Neuronal stem cell (in vitro differentiated cells): ENCODE measurements at regions not wholly inside any gene's neighbourhood (a gene's known extent, or its start where the extent isn't known, plus 50 kb on each side); places are given as distances from the start of the nearest gene placed in this dataset.

Experiments used
- DNase-seq: peaks from one replicate; pipeline ENCODE4 v3.0.0-alpha.2; 2013; ENCODE audit warnings: low spot score
- H2AFZ ChIP-seq: one replicate; pipeline ENCODE4 v1.6.1; 2013; ENCODE audit warnings: mild to moderate bottlenecking, low read length, inconsistent platforms
- H2AK5ac ChIP-seq: 2 replicates; pipeline ENCODE4 v1.6.1; 2013; ENCODE audit warnings: low read depth, mild to moderate bottlenecking, inconsistent platforms, low read length, moderate library complexity, mixed read lengths
- H2BK120ac ChIP-seq: 2 replicates; pipeline ENCODE4 v1.6.1; 2013; ENCODE audit warnings: low read depth, mild to moderate bottlenecking, inconsistent platforms, low read length, moderate library complexity, mixed read lengths
- H2BK12ac ChIP-seq: one replicate; pipeline ENCODE4 v1.6.1; 2013; ENCODE audit warnings: low read length, inconsistent platforms
- H2BK15ac ChIP-seq: 2 replicates; pipeline ENCODE4 v1.6.1; 2013; ENCODE audit warnings: mild to moderate bottlenecking, low read length, inconsistent platforms, mixed read lengths
- H2BK5ac ChIP-seq: one replicate; pipeline ENCODE4 v1.6.1; 2013; ENCODE audit warnings: inconsistent platforms, mild to moderate bottlenecking, low read length, moderate library complexity
- H3K14ac ChIP-seq: one replicate; pipeline ENCODE4 v1.6.1; 2013; ENCODE audit warnings: low read length, inconsistent platforms
- H3K18ac ChIP-seq: 2 replicates; pipeline ENCODE4 v1.6.1; 2013; ENCODE audit warnings: low read length, inconsistent platforms
- H3K23ac ChIP-seq: 2 replicates; pipeline ENCODE4 v1.6.1; 2013; ENCODE audit warnings: low read depth, mild to moderate bottlenecking, mixed read lengths, low read length, inconsistent platforms; ENCODE audit not compliant: poor library complexity
- H3K27ac ChIP-seq: replicated peaks from 3 replicates; pipeline ENCODE4 v1.5.1; 2013; ENCODE audit warnings: low read length, inconsistent platforms
- H3K27me3 ChIP-seq, 3 experiments: 2 replicates each; pipeline ENCODE4 v1.6.1; 2013; ENCODE audit warnings: low read length in 3 of 3, mild to moderate bottlenecking in 2 of 3, inconsistent platforms in 1 of 3, low read depth in 1 of 3, mixed read lengths in 1 of 3, moderate library complexity in 1 of 3; ENCODE audit not compliant: control insufficient read depth in 3 of 3, insufficient read depth in 3 of 3
- H3K36me3 ChIP-seq, 2 donors: replicated peaks in 1 of 2; 2 replicates each; pipeline ENCODE4 v1.6.1; 2013; ENCODE audit warnings: low read length in 2 of 2; ENCODE audit not compliant: control insufficient read depth in 2 of 2, insufficient read depth in 2 of 2
- H3K4ac ChIP-seq: 2 replicates; pipeline ENCODE4 v1.6.1; 2013; ENCODE audit warnings: inconsistent platforms, mild to moderate bottlenecking, low read length, moderate library complexity
- H3K4me1 ChIP-seq, 2 donors: 1 replicate in 1 of 2; 2 replicates in 1 of 2; pipeline ENCODE4 v1.6.1; 2013; ENCODE audit warnings: low read length in 2 of 2, low read depth in 1 of 2; ENCODE audit not compliant: control insufficient read depth in 2 of 2, insufficient read depth in 1 of 2
- H3K4me2 ChIP-seq: one replicate; pipeline ENCODE4 v1.6.1; 2013; ENCODE audit warnings: mild to moderate bottlenecking, low read length, inconsistent platforms; ENCODE audit not compliant: insufficient read depth, poor library complexity, severe bottlenecking
- H3K4me3 ChIP-seq, 2 donors: 2 replicates each; pipeline ENCODE4 v1.5.1; 2013; ENCODE audit warnings: low read length in 2 of 2, mild to moderate bottlenecking in 2 of 2, inconsistent platforms in 1 of 2, moderate library complexity in 1 of 2
- H3K79me1 ChIP-seq: one replicate; pipeline ENCODE4 v1.6.1; 2013; ENCODE audit warnings: low read depth, mild to moderate bottlenecking, inconsistent platforms, low read length, moderate library complexity
- H3K9ac ChIP-seq: one replicate; pipeline ENCODE4 v1.6.1; 2013; ENCODE audit warnings: mild to moderate bottlenecking, low read depth, low read length, inconsistent platforms; ENCODE audit not compliant: poor library complexity
- H3K9me3 ChIP-seq, 2 donors: replicated peaks in 1 of 2; 2 replicates each; pipeline versions ENCODE3 to v1.6.1; 2013; ENCODE audit warnings: low read length in 2 of 2, mild to moderate bottlenecking in 2 of 2, inconsistent platforms in 1 of 2, low read depth in 1 of 2, mixed read lengths in 1 of 2, moderate library complexity in 1 of 2; ENCODE audit not compliant: control insufficient read depth in 2 of 2, insufficient read depth in 1 of 2
- H4K8ac ChIP-seq: one replicate; pipeline ENCODE4 v1.6.1; 2013; ENCODE audit warnings: low read depth, mild to moderate bottlenecking, inconsistent platforms, low read length, moderate library complexity
- H4K91ac ChIP-seq: one replicate; pipeline ENCODE4 v1.6.1; 2013; ENCODE audit warnings: low read length, low read depth, mild to moderate bottlenecking, inconsistent platforms; ENCODE audit not compliant: poor library complexity
- WGBS, 2 donors: extraction: QIAGEN DNeasy Blood & Tissue Kit; methylation state at CpG; one replicate each; pipeline ENCODE4 v1.1.7; 2013; ENCODE audit warnings: missing lambda C conversion rate in 2 of 2, mixed read lengths in 1 of 2; ENCODE audit not compliant: insufficient read length in 2 of 2, insufficient replicate concordance in 1 of 2; ENCODE audit errors: extremely low coverage in 2 of 2; 5-methylcytosine and 5-hydroxymethylcytosine counted together

DNA sequence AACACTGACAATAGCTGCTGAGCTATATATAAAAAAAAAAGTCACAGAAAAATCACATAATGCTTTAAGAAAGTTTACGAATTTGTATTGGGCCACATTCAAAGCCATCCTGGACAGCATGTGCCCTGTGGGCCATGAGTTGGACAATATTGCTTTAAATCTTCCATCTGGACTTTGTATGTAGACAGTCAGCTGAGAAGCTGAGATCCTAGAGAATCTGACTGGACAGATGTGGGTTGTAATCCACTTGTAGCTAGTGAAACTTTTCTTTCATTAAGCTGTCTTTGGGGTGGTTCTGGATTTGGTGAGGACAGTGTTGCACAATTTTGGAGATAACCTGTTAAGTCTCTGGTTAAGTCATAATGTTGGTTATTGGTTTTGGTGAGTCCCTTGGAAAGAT, 824.5 kb downstream of the CCSER2 start:
- Histone ChIP-seq H2BK12ac (no peak overlapping the region), H4K91ac (no peak overlapping the region), H3K4me3 (no peak overlapping the region), H3K14ac (no peak overlapping the region), H3K18ac (no peak overlapping the region), H3K9me3 (peaks cover 0 to 2% of the 10 kb centered on the region in 2 donors), H3K4ac (no peak overlapping the region), H2AFZ (peak overlapping the region; percentile 15), H2AK5ac (no peak overlapping the region), H3K4me1 (peaks cover 11 to 23% of the 10 kb centered on the region in 2 donors), H4K8ac (no peak overlapping the region), H3K79me1 (no peaks in the 10 kb centered on the region), H3K27me3 (no peaks in the 10 kb centered on the region), H2BK15ac (no peak overlapping the region), H3K27ac (no peak overlapping the region), H3K9ac (no peak overlapping the region), H2BK5ac (no peak overlapping the region), H3K4me2 (no peak overlapping the region), H2BK120ac (no peak overlapping the region), H3K36me3 (no peaks in the 10 kb centered on the region), H3K23ac (no peak overlapping the region)
- WGBS, 2 donors = no CpG with 5 or more reads among the region's 1 CpG
- no peak for DNase-seq

DNA sequence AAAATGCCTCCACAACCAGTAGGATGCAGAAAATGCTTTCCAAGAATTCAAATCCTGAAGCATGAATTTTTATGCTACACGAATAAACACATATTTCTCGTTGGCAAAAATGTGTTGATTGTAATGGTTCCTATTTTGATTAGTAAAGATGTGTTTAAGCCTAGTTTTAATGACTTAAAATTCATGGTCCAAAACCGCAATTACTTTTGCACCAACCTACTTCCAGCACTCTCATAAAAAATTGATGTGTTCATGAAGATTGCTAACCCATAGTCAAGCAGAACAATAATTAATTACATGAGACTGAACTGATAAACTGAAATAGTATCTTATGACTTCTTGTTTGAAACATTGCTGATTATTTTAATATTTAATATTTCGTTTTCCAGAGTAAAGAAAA, 828.8 kb downstream of the CCSER2 start:
- WGBS, 2 donors = no CpG with 5 or more reads among the region's 4 CpGs
- no peak overlapping the region for H2AK5ac ChIP-seq
- no peak overlapping the region for H4K91ac ChIP-seq
- DNase-seq = no peak
- no peak overlapping the region for H3K4ac ChIP-seq
- H3K27ac ChIP-seq = no peak overlapping the region
- no peak overlapping the region for H3K18ac ChIP-seq
- no peak overlapping the region for H2AFZ ChIP-seq
- H3K4me1 ChIP-seq = peaks cover 6 to 8% of the 10 kb centered on the region in 2 donors
- no peak overlapping the region for H3K23ac ChIP-seq
- no peaks in the 10 kb centered on the region for H3K36me3 ChIP-seq
- no peak overlapping the region for H3K14ac ChIP-seq
- H4K8ac ChIP-seq = no peak overlapping the region
- no peak overlapping the region for H2BK12ac ChIP-seq
- no peaks in the 10 kb centered on the region for H3K27me3 ChIP-seq
- no peak overlapping the region for H2BK15ac ChIP-seq
- peaks cover 0 to 2% of the 10 kb centered on the region in 2 donors for H3K9me3 ChIP-seq
- no peak overlapping the region for H2BK120ac ChIP-seq
- no peak overlapping the region for H3K4me3 ChIP-seq
- H3K9ac ChIP-seq = no peak overlapping the region
- no peak overlapping the region for H2BK5ac ChIP-seq
- H3K79me1 ChIP-seq = no peaks in the 10 kb centered on the region
- no peak overlapping the region for H3K4me2 ChIP-seq

DNA sequence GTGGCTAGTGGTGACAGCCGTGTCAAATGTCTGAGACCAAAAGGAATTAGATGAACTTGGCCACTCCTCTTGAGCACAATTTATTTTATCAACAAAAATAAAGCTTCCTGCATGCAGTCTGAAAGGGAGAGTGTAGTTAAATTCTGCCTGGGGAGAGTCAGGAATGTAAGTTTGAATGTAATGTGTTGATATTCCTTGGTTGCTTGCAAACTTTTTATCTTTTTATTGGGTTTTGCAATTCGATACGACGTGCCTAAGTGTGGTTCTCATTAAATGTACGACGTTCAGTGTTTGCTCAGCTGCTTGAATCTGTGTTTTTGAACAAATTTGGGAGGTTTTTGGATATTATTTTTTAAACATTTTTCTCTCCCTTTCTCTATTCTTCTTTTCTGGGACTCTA, 839.9 kb downstream of the CCSER2 start:
- Histone ChIP-seq H3K4ac (no peak overlapping the region), H2BK12ac (no peak overlapping the region), H4K8ac (no peak overlapping the region), H3K9ac (no peak overlapping the region), H3K4me3 (no peak overlapping the region), H2AK5ac (no peak overlapping the region), H3K4me1 (peaks cover 0 to 1% of the 10 kb centered on the region in 2 donors), H2BK15ac (no peak overlapping the region), H3K14ac (no peak overlapping the region), H3K27ac (no peak overlapping the region), H3K36me3 (no peaks in the 10 kb centered on the region), H3K79me1 (no peaks in the 10 kb centered on the region), H3K23ac (no peak overlapping the region), H3K9me3 (no peaks in the 10 kb centered on the region), H2BK120ac (no peak overlapping the region), H3K27me3 (no peaks in the 10 kb centered on the region), H2AFZ (no peak overlapping the region), H4K91ac (no peak overlapping the region), H2BK5ac (no peak overlapping the region), H3K18ac (no peak overlapping the region), H3K4me2 (no peak overlapping the region)
- no CpG with 5 or more reads among the region's 6 CpGs for WGBS, 2 donors
- DNase-seq = no peak

DNA sequence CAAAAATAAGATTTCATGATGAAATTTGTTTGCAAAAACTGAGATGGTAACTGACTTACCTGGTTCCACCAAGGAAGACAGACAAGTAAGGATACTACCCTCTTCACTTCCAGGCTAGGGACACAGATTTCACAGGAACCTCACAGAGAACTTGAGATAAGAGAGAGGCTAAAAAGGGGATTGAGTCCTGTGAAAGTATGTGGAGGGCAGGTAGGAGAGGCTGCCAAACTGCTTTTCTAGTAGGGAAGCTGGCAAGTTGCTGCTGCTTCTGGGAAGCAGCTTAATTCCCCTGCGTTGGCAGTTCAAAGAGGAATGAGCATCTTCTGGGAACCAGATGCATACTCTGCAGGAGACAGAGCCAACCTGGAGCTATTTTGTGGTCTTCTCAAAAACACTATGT, 841.6 kb downstream of the CCSER2 start:
- H3K23ac ChIP-seq = no peak overlapping the region
- H3K4me2 ChIP-seq = no peak overlapping the region
- no peak overlapping the region for H2BK120ac ChIP-seq
- no peak overlapping the region for H3K14ac ChIP-seq
- no peak overlapping the region for H3K9ac ChIP-seq
- H3K36me3 ChIP-seq = no peaks in the 10 kb centered on the region
- H3K27me3 ChIP-seq = no peaks in the 10 kb centered on the region
- no peak overlapping the region for H2BK15ac ChIP-seq
- no peak overlapping the region for H2BK12ac ChIP-seq
- no peak overlapping the region for H2AK5ac ChIP-seq
- H3K27ac ChIP-seq = no peak overlapping the region
- WGBS, 2 donors = no CpG with 5 or more reads among the region's 1 CpG
- H3K4me3 ChIP-seq = no peak overlapping the region
- H3K4me1 ChIP-seq = peaks cover 0 to 1% of the 10 kb centered on the region in 2 donors
- no peak overlapping the region for H2BK5ac ChIP-seq
- H3K9me3 ChIP-seq = no peaks in the 10 kb centered on the region
- DNase-seq = no peak
- H4K8ac ChIP-seq = no peak overlapping the region
- H3K18ac ChIP-seq = no peak overlapping the region
- H3K79me1 ChIP-seq = no peaks in the 10 kb centered on the region
- no peak overlapping the region for H2AFZ ChIP-seq
- no peak overlapping the region for H4K91ac ChIP-seq
- no peak overlapping the region for H3K4ac ChIP-seq
